Lower leg skin (tissue), 4 donors: ENCODE measurements at regions not wholly inside any gene's neighbourhood (a gene's known extent, or its start where the extent isn't known, plus 50 kb on each side); places are given as distances from the start of the nearest gene placed in this dataset.

Experiments used
- DNase-seq, 2 donors: peaks; one replicate each; pipeline ENCODE4 v3.0.0-alpha.2; 2019; ENCODE audit warnings: low spot score in 2 of 2
- H3K4me3 ChIP-seq: fragments of 200-600 bp; sonication (generic); 2 replicates; pipeline ENCODE4 v1.5.1; 2017; ENCODE audit warnings: mild to moderate bottlenecking, low read depth; ENCODE audit not compliant: poor library complexity, severe bottlenecking
- CTCF ChIP-seq, 3 donors: fragments of 450-650 bp; IDR thresholded peaks; one replicate each; pipeline ENCODE4 v1.5.1; 2016; ENCODE audit warnings: antibody characterized with exemption in 3 of 3, mild to moderate bottlenecking in 3 of 3, moderate library complexity in 2 of 3
- POLR2A ChIP-seq, 2 donors: fragments of 450-650 bp; IDR thresholded peaks; one replicate each; pipeline ENCODE4 v1.6.1; 2016 to 2017; ENCODE audit warnings: antibody characterized with exemption in 2 of 2, mild to moderate bottlenecking in 1 of 2, moderate library complexity in 1 of 2
- WGBS, 2 donors: methylation state at CpG; one replicate each; pipeline ENCODE4 v1.1.5; 2018; 5-methylcytosine and 5-hydroxymethylcytosine counted together
- intact Hi-C: fragments of 100-400 bp; cut with DNase I; formaldehyde crosslinking; loops from one replicate; pipeline ENCODE4 v1.15.0; 2023; ENCODE audit warnings: low total_unique reads

- DNase-seq = no peak
- 77 to 86% methylated on average over 2 of the region's 2 CpGs for WGBS, 2 donors
- no peak overlapping the region for H3K4me3 ChIP-seq
- TF ChIP-seq POLR2A (IDR thresholded peaks at IDR 0.05) (no peak), CTCF (IDR thresholded peaks at IDR 0.05) (no peak)
- intact Hi-C loops = no loop called here
Measured at GRCh38 chr10:8296734-8297101, 242.2 kb downstream of the GATA3 start.

GRCh38 chr10:8297107-8297506 is 242.6 kb downstream of the GATA3 start:
- no peak overlapping the region for H3K4me3 ChIP-seq
- TF ChIP-seq POLR2A (IDR thresholded peaks at IDR 0.05) (no peak), CTCF (IDR thresholded peaks at IDR 0.05) (no peak)
- intact Hi-C loops = no loop called here
- WGBS, 2 donors = 85 to 86% methylated on average over 2 of the region's 2 CpGs
- no peak for DNase-seq

GRCh38 chr10:8297959-8298358 is 243.5 kb downstream of the GATA3 start:
- 46 to 61% methylated on average over 1 of the region's 1 CpG for WGBS, 2 donors
- no peak for TF ChIP-seq CTCF (IDR thresholded peaks at IDR 0.05)
- no peak for TF ChIP-seq POLR2A (IDR thresholded peaks at IDR 0.05)
- intact Hi-C loops = no loop called here
- no peak overlapping the region for H3K4me3 ChIP-seq
- no peak for DNase-seq

GRCh38 chr10:8298896-8299570 is 244.5 kb downstream of the GATA3 start:
- intact Hi-C loops = no loop called here
- 61 to 65% methylated on average over 16 of the region's 16 CpGs for WGBS, 2 donors
- TF ChIP-seq POLR2A (IDR thresholded peaks at IDR 0.05) = no peak
- TF ChIP-seq CTCF (IDR thresholded peaks at IDR 0.05) = no peak
- no peak overlapping the region for H3K4me3 ChIP-seq
- no peak for DNase-seq

- no peak for DNase-seq
- WGBS, 2 donors = 41 to 58% methylated on average over 5 of the region's 5 CpGs
- intact Hi-C loops = no loop called here
- no peak overlapping the region for H3K4me3 ChIP-seq
- no peak for TF ChIP-seq CTCF (IDR thresholded peaks at IDR 0.05)
Measured at GRCh38 chr10:8300925-8301324, 246.4 kb downstream of the GATA3 start.

GRCh38 chr10:8301333-8301732 is 246.8 kb downstream of the GATA3 start:
- 38% methylated on average over 2 of the region's 2 CpGs for WGBS, 2 donors
- intact Hi-C loops = no loop called here
- DNase-seq = no peak
- no peak overlapping the region for H3K4me3 ChIP-seq
- no peak for TF ChIP-seq POLR2A (IDR thresholded peaks at IDR 0.05)
- TF ChIP-seq CTCF (IDR thresholded peaks at IDR 0.05) = no peak
